SK-N-SH (cell line): ENCODE measurements at regions not wholly inside any gene's neighbourhood (a gene's known extent, or its start where the extent isn't known, plus 50 kb on each side); places are given as distances from the start of the nearest gene placed in this dataset.

Experiments used
- CTCF ChIA-PET: fragments of 300-600, 350-600 bp; formaldehyde crosslinking; extraction: SDS; loops from one replicate; lab custom pipeline; 2021; lab: Yijun Ruan, JAX
- POLR2A ChIA-PET: fragments of 350-600 bp; sonication (Branson Sonifier 250); formaldehyde crosslinking; extraction: SDS; loops from one replicate; lab custom pipeline; 2020; ENCODE audit warnings: antibody characterized with exemption, inconsistent platforms; lab: Yijun Ruan, JAX
- DNase-seq: peaks from one replicate; pipeline ENCODE4 v3.0.0; 2012
- H2AFZ ChIP-seq: fragments of 200-600 bp; sonication (generic); 2 replicates; pipeline ENCODE4 v1.8.1; 2016; ENCODE audit warnings: antibody characterized with exemption, mild to moderate bottlenecking, low read depth
- H3F3A ChIP-seq: fragments of 200-600 bp; sonication (generic); replicated peaks from 2 replicates; pipeline ENCODE3; 2016; ENCODE audit warnings: antibody characterized with exemption, mild to moderate bottlenecking; ENCODE audit not compliant: insufficient read depth
- H3K27ac ChIP-seq, 2 experiments: fragments of 200-500 bp in 1 of 2; fragments of 200-600 bp in 1 of 2; sonication (Bioruptor generic) in 1 of 2; sonication (generic), shearing (Covaris generic) in 1 of 2; 2 replicates each; pipeline versions ENCODE4 v1.5.1 to v1.6.1; 2014 to 2016; ENCODE audit warnings: low read depth in 2 of 2, inconsistent platforms in 1 of 2, low read length in 1 of 2, mild to moderate bottlenecking in 1 of 2, mixed read lengths in 1 of 2
- H3K27me3 ChIP-seq: fragments of 200-600 bp; sonication (generic), shearing (Covaris generic); 2 replicates; pipeline ENCODE4 v1.6.1; 2016; ENCODE audit warnings: mixed run types; ENCODE audit not compliant: insufficient read depth
- H3K36me3 ChIP-seq, 2 experiments: fragments of 200-500 bp in 1 of 2; fragments of 200-600 bp in 1 of 2; sonication (Bioruptor generic) in 1 of 2; sonication (generic) in 1 of 2; replicated peaks in 1 of 2; 2 replicates each; pipeline versions ENCODE3 to v1.5.1; 2014 to 2016; ENCODE audit warnings: low read length in 1 of 2, mild to moderate bottlenecking in 1 of 2; ENCODE audit not compliant: insufficient read depth in 2 of 2, control insufficient read depth in 1 of 2
- H3K4me1 ChIP-seq, 2 experiments: fragments of 200-500 bp in 1 of 2; fragments of 200-600 bp in 1 of 2; sonication (Bioruptor generic) in 1 of 2; sonication (generic), shearing (Covaris generic) in 1 of 2; 2 replicates each; pipeline versions ENCODE4 v1.5.1 to v1.6.1; 2014 to 2016; ENCODE audit warnings: low read depth in 1 of 2, low read length in 1 of 2, mixed run types in 1 of 2; ENCODE audit not compliant: insufficient read depth in 2 of 2, control insufficient read depth in 1 of 2
- H3K4me2 ChIP-seq: fragments of 200-600 bp; sonication (generic), shearing (Covaris generic); 2 replicates; pipeline ENCODE4 v1.6.1; 2017; ENCODE audit warnings: mixed run types
- H3K4me3 ChIP-seq, 2 experiments: fragments of 200-500 bp in 1 of 2; fragments of 200-600 bp in 1 of 2; sonication (Bioruptor generic) in 1 of 2; sonication (generic), shearing (Covaris generic) in 1 of 2; 2 replicates each; pipeline versions ENCODE4 v1.5.1 to v1.8.1; 2014 to 2016; ENCODE audit warnings: low read depth in 2 of 2, inconsistent platforms in 1 of 2, low read length in 1 of 2, mild to moderate bottlenecking in 1 of 2, mixed read lengths in 1 of 2, moderate library complexity in 1 of 2
- H3K79me2 ChIP-seq: fragments of 200-600 bp; sonication (generic); 2 replicates; pipeline ENCODE4 v1.8.1; 2017; ENCODE audit warnings: mild to moderate bottlenecking; ENCODE audit not compliant: insufficient read depth
- H3K9ac ChIP-seq: fragments of 200-600 bp; sonication (generic); 2 replicates; pipeline ENCODE4 v1.6.1; 2017; ENCODE audit warnings: mixed run types
- H3K9me2 ChIP-seq: fragments of 200-600 bp; sonication (generic); 2 replicates; pipeline ENCODE4 v1.6.1; 2017; ENCODE audit warnings: mixed run types
- H3K9me3 ChIP-seq: fragments of 200-600 bp; sonication (generic); 2 replicates; pipeline ENCODE4 v1.6.1; 2017; ENCODE audit warnings: mixed run types, mild to moderate bottlenecking, moderate library complexity
- H4K20me1 ChIP-seq: fragments of 200-600 bp; sonication (generic); 2 replicates; pipeline ENCODE4 v1.6.1; 2017; ENCODE audit warnings: mild to moderate bottlenecking, mixed run types; ENCODE audit not compliant: insufficient read depth
- CHD2 ChIP-seq: fragments of 150-350 bp; IDR thresholded peaks from 2 replicates; pipeline ENCODE4 v1.6.1; 2018; ENCODE audit warnings: low read length; ENCODE audit not compliant: partially characterized antibody
- ELF1 ChIP-seq: IDR thresholded peaks from 2 replicates; pipeline ENCODE4 v1.4.0; 2012
- EP300 ChIP-seq, 2 experiments: IDR thresholded peaks; 2 replicates each; pipeline versions ENCODE4 v1.4.0 to v1.6.1; 2012; ENCODE audit warnings: borderline replicate concordance in 1 of 2, low read depth in 1 of 2, low read length in 1 of 2
- FOSL2 ChIP-seq: IDR thresholded peaks from 2 replicates; pipeline ENCODE4 v1.4.0; 2012; ENCODE audit warnings: low read depth, mild to moderate bottlenecking, moderate library complexity, borderline replicate concordance
- FOXM1 ChIP-seq: IDR thresholded peaks from 2 replicates; pipeline ENCODE4 v1.4.0; 2012; ENCODE audit warnings: low read depth, mild to moderate bottlenecking
- GATA2 ChIP-seq: sonication (generic); formaldehyde crosslinking; IDR thresholded peaks from 2 replicates; pipeline ENCODE4 v1.5.0; 2020; ENCODE audit warnings: mild to moderate bottlenecking, missing genetic modification reagents
- MXI1 ChIP-seq: IDR thresholded peaks from 2 replicates; pipeline ENCODE4 v1.6.1; 2012; ENCODE audit warnings: mild to moderate bottlenecking, low read depth, low read length, improper control_type of control experiment
- NFIC ChIP-seq: IDR thresholded peaks from 2 replicates; pipeline ENCODE4 v1.4.0; 2012; ENCODE audit warnings: borderline replicate concordance
- NRF1 ChIP-seq: IDR thresholded peaks from 2 replicates; pipeline ENCODE4 v1.6.1; 2012; ENCODE audit warnings: low read depth, mild to moderate bottlenecking, low read length
- PBX3 ChIP-seq: IDR thresholded peaks from 2 replicates; pipeline ENCODE4; 2012
- REST ChIP-seq: IDR thresholded peaks from 2 replicates; pipeline ENCODE4 v1.6.1; 2012; ENCODE audit warnings: mild to moderate bottlenecking, low read depth, low read length, moderate library complexity
- SIN3A ChIP-seq: IDR thresholded peaks from 2 replicates; pipeline ENCODE4 v1.6.1; 2012; ENCODE audit warnings: low read depth, mild to moderate bottlenecking, low read length, moderate library complexity, borderline replicate concordance
- TAF1 ChIP-seq: IDR thresholded peaks from 2 replicates; pipeline ENCODE4 v1.6.1; 2012; ENCODE audit warnings: low read depth, mild to moderate bottlenecking, low read length, moderate library complexity, borderline replicate concordance
- TCF12 ChIP-seq: IDR thresholded peaks from 2 replicates; pipeline ENCODE4 v1.4.0; 2012
- TEAD4 ChIP-seq: IDR thresholded peaks from 2 replicates; pipeline ENCODE4 v1.4.0; 2012; ENCODE audit warnings: mild to moderate bottlenecking, borderline replicate concordance; ENCODE audit not compliant: insufficient read depth
- USF1 ChIP-seq: IDR thresholded peaks from 2 replicates; pipeline ENCODE4 v1.4.0; 2012; ENCODE audit warnings: low read depth, borderline replicate concordance
- USF2 ChIP-seq: fragments of 150-350 bp; IDR thresholded peaks from 2 replicates; pipeline ENCODE4 v1.6.1; 2017; ENCODE audit warnings: antibody characterized with exemption, low read length, low read depth, borderline replicate concordance
- YY1 ChIP-seq: IDR thresholded peaks from 2 replicates; pipeline ENCODE4 v1.4.0; 2012; ENCODE audit warnings: low read depth, mild to moderate bottlenecking
- ZBTB33 ChIP-seq: IDR thresholded peaks from 2 replicates; pipeline ENCODE4 v1.4.0; 2012; ENCODE audit warnings: low read depth, borderline replicate concordance
- WGBS: methylation state at CpG from one replicate; pipeline ENCODE4 v1.1.6; 2017; ENCODE audit warnings: low lambda C conversion rate; 5-methylcytosine and 5-hydroxymethylcytosine counted together
- TF ChIP-seq, protein P1 (sequence below): fragments of 200-600 bp; sonication (generic); IDR thresholded peaks from 2 replicates; pipeline ENCODE4 v1.6.1; 2017; ENCODE audit warnings: antibody characterized with exemption, mild to moderate bottlenecking, moderate library complexity

DNA sequence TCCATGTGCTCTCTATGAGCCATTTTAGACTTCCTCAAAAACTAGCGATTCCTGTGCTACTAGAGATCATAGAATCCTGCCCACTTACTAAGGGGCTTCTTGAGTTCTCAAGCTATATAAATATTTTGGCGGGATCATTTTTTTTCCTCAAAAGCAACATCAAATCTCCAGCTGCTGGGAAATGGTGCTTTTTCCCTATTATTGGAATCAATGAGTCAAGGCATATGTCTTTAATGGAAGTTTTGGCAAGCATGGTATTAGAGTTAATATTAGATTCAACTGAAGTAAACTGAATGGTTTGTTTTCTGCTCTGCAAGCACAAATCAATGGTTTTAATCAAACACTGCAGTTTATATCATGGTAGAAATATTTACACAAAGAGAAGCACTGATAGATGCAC lies 369.9 kb upstream of the PTGER4 start:
- no peak for DNase-seq
- CTCF ChIA-PET, result no interaction called here
- Histone ChIP-seq H3K27me3 (no peaks in the 10 kb centered on the region), H3K36me3 (no peaks in the 10 kb centered on the region), H3K79me2 (no peaks in the 10 kb centered on the region), H4K20me1 (no peaks in the 10 kb centered on the region), H3K27ac (no peak overlapping the region), H2AFZ (no peak overlapping the region), H3F3A (no peaks in the 10 kb centered on the region), H3K4me1 (no peaks in the 10 kb centered on the region), H3K9ac (no peak overlapping the region), H3K9me3 (no peaks in the 10 kb centered on the region), H3K4me2 (no peak overlapping the region), H3K9me2 (no peaks in the 10 kb centered on the region), H3K4me3 (no peak overlapping the region)
- WGBS, result 42% methylated on average over 2 of the region's 2 CpGs
- POLR2A ChIA-PET, result no interaction called here
- TF ChIP-seq EP300 (IDR thresholded peaks at IDR 0.05; ENCODE audit: borderline replicate concordance in 1 of 2, low read depth in 1 of 2, low read length in 1 of 2) (no peak), USF2 (no peak), YY1 (no peak), FOXM1 (no peak), MXI1 (no peak), CHD2 (no peak), PBX3 (no peak), USF1 (no peak), REST (no peak), GATA2 (no peak), TAF1 (no peak), FOSL2 (no peak), NRF1 (no peak), SIN3A (no peak), ELF1 (no peak), TCF12 (no peak), NFIC (no peak), ZBTB33 (no peak), TEAD4 (no peak)
- TF ChIP-seq, protein P1, sequence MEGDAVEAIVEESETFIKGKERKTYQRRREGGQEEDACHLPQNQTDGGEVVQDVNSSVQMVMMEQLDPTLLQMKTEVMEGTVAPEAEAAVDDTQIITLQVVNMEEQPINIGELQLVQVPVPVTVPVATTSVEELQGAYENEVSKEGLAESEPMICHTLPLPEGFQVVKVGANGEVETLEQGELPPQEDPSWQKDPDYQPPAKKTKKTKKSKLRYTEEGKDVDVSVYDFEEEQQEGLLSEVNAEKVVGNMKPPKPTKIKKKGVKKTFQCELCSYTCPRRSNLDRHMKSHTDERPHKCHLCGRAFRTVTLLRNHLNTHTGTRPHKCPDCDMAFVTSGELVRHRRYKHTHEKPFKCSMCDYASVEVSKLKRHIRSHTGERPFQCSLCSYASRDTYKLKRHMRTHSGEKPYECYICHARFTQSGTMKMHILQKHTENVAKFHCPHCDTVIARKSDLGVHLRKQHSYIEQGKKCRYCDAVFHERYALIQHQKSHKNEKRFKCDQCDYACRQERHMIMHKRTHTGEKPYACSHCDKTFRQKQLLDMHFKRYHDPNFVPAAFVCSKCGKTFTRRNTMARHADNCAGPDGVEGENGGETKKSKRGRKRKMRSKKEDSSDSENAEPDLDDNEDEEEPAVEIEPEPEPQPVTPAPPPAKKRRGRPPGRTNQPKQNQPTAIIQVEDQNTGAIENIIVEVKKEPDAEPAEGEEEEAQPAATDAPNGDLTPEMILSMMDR, result no peak
